ENCODE measurements at regions not wholly inside any gene's neighbourhood (a gene's known extent, or its start where the extent isn't known, plus 50 kb on each side); places are given as distances from the start of the nearest gene placed in this dataset.

DNA sequence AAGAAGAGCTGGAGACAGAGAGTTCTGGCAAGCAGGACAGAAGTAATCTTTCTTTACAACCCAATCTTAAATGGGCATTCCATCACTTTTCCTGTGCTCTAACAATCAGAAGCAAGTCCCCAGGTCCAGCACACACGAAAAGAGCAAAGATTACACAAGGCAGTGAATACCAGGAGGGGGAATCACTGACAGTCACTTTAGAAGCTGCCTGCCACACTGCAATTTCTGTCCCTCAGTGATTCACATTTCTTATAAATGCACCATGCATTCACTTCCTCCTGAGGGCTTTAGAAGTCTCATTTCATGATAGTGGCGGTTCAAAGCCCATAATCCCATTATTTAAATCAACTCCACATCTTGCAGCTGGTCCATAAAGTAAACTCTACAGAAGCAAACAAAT lies 362.5 kb downstream of the POM121L12 start:
- TF ChIP-seq TAF1 (IDR thresholded peaks at IDR 0.05; ENCODE audit: control insufficient read depth, extremely low read depth, insufficient read depth, low read length, severe bottlenecking) (no peak), NCOA2 (IDR thresholded peaks at IDR 0.05; ENCODE audit: partially characterized antibody in 2 of 2) (no peak), MXD1 (CRISPR knock-in tag; IDR thresholded peaks at IDR 0.05; ENCODE audit: borderline replicate concordance, poor library complexity, severe bottlenecking) (no peak), CBFA2T2 (conservative IDR thresholded peaks at IDR 0.05) (no peak), RAD21 (CRISPR knock-in tag; conservative IDR thresholded peaks at IDR 0.05 in 1 of 2, IDR thresholded peaks at IDR 0.05 in 1 of 2) (no peak), ZNF57 (CRISPR knock-in tag; IDR thresholded peaks at IDR 0.05) (no peak), ZBTB5 (IDR thresholded peaks at IDR 0.05) (no peak), TGIF2 (CRISPR knock-in tag; IDR thresholded peaks at IDR 0.05) (no peak), ZNF3 (CRISPR knock-in tag; IDR thresholded peaks at IDR 0.05) (no peak), ZNF584 (CRISPR knock-in tag; IDR thresholded peaks at IDR 0.05; ENCODE audit: low read depth) (no peak), CREM (IDR thresholded peaks at IDR 0.05; ENCODE audit: low read depth) (no peak), ZBED1 (IDR thresholded peaks at IDR 0.05) (no peak), RBM39 (optimal IDR thresholded peaks at IDR 0.05; ENCODE audit: low read depth, low read length) (no peak)
- TF ChIP-seq, protein P1, sequence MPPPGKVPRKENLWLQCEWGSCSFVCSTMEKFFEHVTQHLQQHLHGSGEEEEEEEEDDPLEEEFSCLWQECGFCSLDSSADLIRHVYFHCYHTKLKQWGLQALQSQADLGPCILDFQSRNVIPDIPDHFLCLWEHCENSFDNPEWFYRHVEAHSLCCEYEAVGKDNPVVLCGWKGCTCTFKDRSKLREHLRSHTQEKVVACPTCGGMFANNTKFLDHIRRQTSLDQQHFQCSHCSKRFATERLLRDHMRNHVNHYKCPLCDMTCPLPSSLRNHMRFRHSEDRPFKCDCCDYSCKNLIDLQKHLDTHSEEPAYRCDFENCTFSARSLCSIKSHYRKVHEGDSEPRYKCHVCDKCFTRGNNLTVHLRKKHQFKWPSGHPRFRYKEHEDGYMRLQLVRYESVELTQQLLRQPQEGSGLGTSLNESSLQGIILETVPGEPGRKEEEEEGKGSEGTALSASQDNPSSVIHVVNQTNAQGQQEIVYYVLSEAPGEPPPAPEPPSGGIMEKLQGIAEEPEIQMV (tag; conservative IDR thresholded peaks at IDR 0.05; ENCODE audit: low read depth): no peak
- TF ChIP-seq, protein P2, sequence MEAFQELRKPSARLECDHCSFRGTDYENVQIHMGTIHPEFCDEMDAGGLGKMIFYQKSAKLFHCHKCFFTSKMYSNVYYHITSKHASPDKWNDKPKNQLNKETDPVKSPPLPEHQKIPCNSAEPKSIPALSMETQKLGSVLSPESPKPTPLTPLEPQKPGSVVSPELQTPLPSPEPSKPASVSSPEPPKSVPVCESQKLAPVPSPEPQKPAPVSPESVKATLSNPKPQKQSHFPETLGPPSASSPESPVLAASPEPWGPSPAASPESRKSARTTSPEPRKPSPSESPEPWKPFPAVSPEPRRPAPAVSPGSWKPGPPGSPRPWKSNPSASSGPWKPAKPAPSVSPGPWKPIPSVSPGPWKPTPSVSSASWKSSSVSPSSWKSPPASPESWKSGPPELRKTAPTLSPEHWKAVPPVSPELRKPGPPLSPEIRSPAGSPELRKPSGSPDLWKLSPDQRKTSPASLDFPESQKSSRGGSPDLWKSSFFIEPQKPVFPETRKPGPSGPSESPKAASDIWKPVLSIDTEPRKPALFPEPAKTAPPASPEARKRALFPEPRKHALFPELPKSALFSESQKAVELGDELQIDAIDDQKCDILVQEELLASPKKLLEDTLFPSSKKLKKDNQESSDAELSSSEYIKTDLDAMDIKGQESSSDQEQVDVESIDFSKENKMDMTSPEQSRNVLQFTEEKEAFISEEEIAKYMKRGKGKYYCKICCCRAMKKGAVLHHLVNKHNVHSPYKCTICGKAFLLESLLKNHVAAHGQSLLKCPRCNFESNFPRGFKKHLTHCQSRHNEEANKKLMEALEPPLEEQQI (IDR thresholded peaks at IDR 0.05): no peak
- Histone ChIP-seq H3K27ac (ENCODE audit: extremely low read depth, low read depth, low read length) (no peak overlapping the region), H3K4me3 (no peak overlapping the region), H3K79me2 (ENCODE audit: control insufficient read depth, insufficient read depth, low read length) (no peaks in the 10 kb centered on the region), H3K4me2 (ENCODE audit: insufficient read depth, low read length) (no peak overlapping the region), H3K9me3 (replicated peaks; ENCODE audit: control insufficient read depth, insufficient read depth, low read depth, low read length) (no peaks in the 10 kb centered on the region), H3K9ac (ENCODE audit: insufficient read depth in 1 of 2, low read depth in 2 of 2, low read length in 2 of 2) (no peak overlapping the region), H3K9me1 (ENCODE audit: control insufficient read depth, insufficient read depth, low read length) (no peaks in the 10 kb centered on the region), H3K36me3 (ENCODE audit: control insufficient read depth, insufficient read depth, low read length) (no peaks in the 10 kb centered on the region), H2AFZ (ENCODE audit: low read depth, low read length) (no peak overlapping the region), H3K4me1 (replicated peaks in 1 of 2; ENCODE audit: control insufficient read depth in 2 of 2, insufficient read depth in 2 of 2, low read length in 2 of 2) (no peaks in the 10 kb centered on the region), H3K27me3 (ENCODE audit: control insufficient read depth in 2 of 2, insufficient read depth in 2 of 2, low read length in 2 of 2) (no peaks in the 10 kb centered on the region), H4K20me1 (replicated peaks; ENCODE audit: control insufficient read depth, insufficient read depth, low read length) (no peaks in the 10 kb centered on the region)
- 6% methylated on average over 2 of the region's 2 CpGs for WGBS (ENCODE audit: insufficient coverage, low coverage, missing lambda C conversion rate)
- ChIA-PET POLR2A (no interaction called here), CTCF (ENCODE audit: low intra/inter-chr PET ratio) (no interaction called here)
- BruUV-seq (replicated peaks): no TSS peak
- in situ Hi-C loops (cut with MboI) (no loop called here), intact Hi-C loops (cut with micrococcal nuclease) (no loop called here)
- no peak for DNase-seq (ENCODE audit: extremely low read depth in 1 of 4, low spot score in 3 of 4)
- FAIRE-seq: no peak
- ATAC-seq: no peak
